ENCODE measurements at regions not wholly inside any gene's neighbourhood (a gene's known extent, or its start where the extent isn't known, plus 50 kb on each side); places are given as distances from the start of the nearest gene placed in this dataset.
A peak's percentile ranks its signal among the peaks of the same experiment; 100 is the strongest.

DNA sequence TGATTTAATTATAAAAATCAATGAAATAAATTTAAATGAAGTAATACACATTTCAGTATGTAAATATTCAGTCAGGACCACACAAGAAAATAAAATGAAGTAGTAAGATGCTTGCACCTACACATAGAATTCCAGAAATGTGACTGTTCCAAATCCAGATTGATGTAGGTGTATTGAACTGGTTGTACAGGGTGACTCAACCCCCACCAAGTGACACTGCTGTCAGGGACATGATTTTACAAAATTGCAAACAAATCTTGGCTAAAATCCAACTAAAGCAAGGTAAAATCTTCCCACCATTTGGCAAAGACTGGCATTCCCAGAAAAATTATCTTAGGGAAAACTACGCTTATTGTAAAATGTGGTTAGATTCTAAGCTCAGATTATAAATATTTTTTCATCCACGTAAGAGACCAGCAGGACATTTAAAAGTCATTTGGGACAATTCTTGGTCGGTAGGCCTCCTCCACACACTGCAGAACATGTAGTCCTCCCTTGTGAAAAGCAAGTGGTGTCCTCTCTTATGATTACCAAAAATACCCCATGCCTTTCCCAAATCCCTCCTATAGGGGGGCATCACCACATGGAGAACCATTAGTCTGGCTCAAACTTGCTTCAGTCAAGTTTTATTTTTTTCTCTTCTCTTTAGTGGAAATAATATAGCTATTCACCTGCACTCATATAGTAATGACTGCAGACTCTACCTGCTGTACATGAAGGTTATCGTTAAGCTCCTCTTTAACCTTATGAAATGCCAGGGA lies 287.1 kb upstream of the SMIM30 start:
- TF ChIP-seq CTCF (IDR thresholded peaks at IDR 0.05; ENCODE audit: control extremely low read depth, extremely low read depth, low read depth, missing control alignments) = no peak
- ChIA-PET POLR2A (no interaction called here), CTCF (interaction anchor here (1.3 to 2.4 kb wide), 3 partner anchors 16 to 58 kb away, joined by 4 to 14 read pairs (median 5); no protein-coding TSS in a partner anchor)
- DNase-seq (ENCODE audit: extremely low spot score) = no peak

- CTCF ChIA-PET = interaction anchor here (1.1 to 2.4 kb wide), 4 partner anchors 17 to 56 kb away, joined by 4 to 14 read pairs (median 5); no protein-coding TSS in a partner anchor
- POLR2A ChIA-PET = no interaction called here
- TF ChIP-seq CTCF (IDR thresholded peaks at IDR 0.05; ENCODE audit: control extremely low read depth, extremely low read depth, low read depth, missing control alignments) = no peak
- DNase-seq (ENCODE audit: extremely low spot score) = peak; percentile 6
Measured at GRCh38 chr7:113404245-113404644, 285.9 kb upstream of the SMIM30 start.

GRCh38 chr7:113402482-113402881 lies 284.1 kb upstream of the SMIM30 start:
- DNase-seq (ENCODE audit: extremely low spot score) = no peak
- TF ChIP-seq CTCF (IDR thresholded peaks at IDR 0.05; ENCODE audit: control extremely low read depth, extremely low read depth, low read depth, missing control alignments) = no peak
- POLR2A ChIA-PET = no interaction called here
- CTCF ChIA-PET = no interaction called here

GRCh38 chr7:113402005-113402404 lies 283.7 kb upstream of the SMIM30 start:
- ChIA-PET CTCF (no interaction called here), POLR2A (no interaction called here)
- no peak for DNase-seq (ENCODE audit: extremely low spot score)
- no peak for TF ChIP-seq CTCF (IDR thresholded peaks at IDR 0.05; ENCODE audit: control extremely low read depth, extremely low read depth, low read depth, missing control alignments)

GRCh38 chr7:113394856-113395255 lies 276.5 kb upstream of the SMIM30 start:
- no peak for DNase-seq (ENCODE audit: extremely low spot score)
- no peak for TF ChIP-seq CTCF (IDR thresholded peaks at IDR 0.05; ENCODE audit: control extremely low read depth, extremely low read depth, low read depth, missing control alignments)
- ChIA-PET CTCF (no interaction called here), POLR2A (no interaction called here)

GRCh38 chr7:113392841-113393540 lies 274.6 kb upstream of the SMIM30 start:
- DNase-seq (ENCODE audit: extremely low spot score) = no peak
- TF ChIP-seq CTCF (IDR thresholded peaks at IDR 0.05; ENCODE audit: control extremely low read depth, extremely low read depth, low read depth, missing control alignments) = no peak
- ChIA-PET POLR2A (no interaction called here), CTCF (no interaction called here)

All from GM10248 (cell line).